ENCODE measurements at regions not wholly inside any gene's neighbourhood (a gene's known extent, or its start where the extent isn't known, plus 50 kb on each side); places are given as distances from the start of the nearest gene placed in this dataset.
"Not testable (repeated sequence)": the region's sequence is repeated elsewhere in the genome, so short reads cannot be mapped to it uniquely, and the experiment has no call there.

GRCh38 chr3:181925841-181926240 is 214.1 kb downstream of the SOX2 start:
- DNase-seq: not testable (repeated sequence)

- no peak for DNase-seq
These were observed 217.8 kb downstream of the SOX2 start for GRCh38 chr3:181929501-181929900.

- DNase-seq: no peak
These were observed 218.4 kb downstream of the SOX2 start for GRCh38 chr3:181930105-181930504.

- no peak for DNase-seq
These were observed 220.3 kb downstream of the SOX2 start for GRCh38 chr3:181932039-181932438.

GRCh38 chr3:181933052-181933618 is 221.4 kb downstream of the SOX2 start:
- no peak for DNase-seq

GRCh38 chr3:181935915-181936314 is 224.2 kb downstream of the SOX2 start:
- DNase-seq: no peak

GRCh38 chr3:181936774-181937173 is 225.0 kb downstream of the SOX2 start:
- DNase-seq: no peak

GRCh38 chr3:181938580-181938979 is 226.9 kb downstream of the SOX2 start:
- not testable (repeated sequence) for DNase-seq

- DNase-seq: no peak
These were observed 229.0 kb downstream of the SOX2 start for GRCh38 chr3:181940703-181941102.

GRCh38 chr3:181941250-181941649 is 229.5 kb downstream of the SOX2 start:
- DNase-seq: no peak

- DNase-seq: no peak
These were observed 231.6 kb downstream of the SOX2 start for GRCh38 chr3:181943285-181943684.

- no peak for DNase-seq
These were observed 235.9 kb downstream of the SOX2 start for GRCh38 chr3:181947606-181948005.

GRCh38 chr3:181948286-181948685 is 236.6 kb downstream of the SOX2 start:
- DNase-seq: no peak

GRCh38 chr3:181952221-181952620 is 240.5 kb downstream of the SOX2 start:
- DNase-seq: no peak

- DNase-seq: no peak
These were observed 241.2 kb downstream of the SOX2 start for GRCh38 chr3:181952929-181953328.

GRCh38 chr3:181955566-181955965 is 243.8 kb downstream of the SOX2 start:
- no peak for DNase-seq

GRCh38 chr3:181956122-181956521 is 244.4 kb downstream of the SOX2 start:
- no peak for DNase-seq

GRCh38 chr3:181966393-181966792 is 254.7 kb downstream of the SOX2 start:
- DNase-seq: no peak

- no peak for DNase-seq
These were observed 258.2 kb downstream of the SOX2 start for GRCh38 chr3:181969925-181970324.

- DNase-seq: no peak
These were observed 259.7 kb downstream of the SOX2 start for GRCh38 chr3:181971424-181971823.

GRCh38 chr3:181974198-181974597 is 262.5 kb downstream of the SOX2 start:
- no peak for DNase-seq

GRCh38 chr3:181976526-181976925 is 264.8 kb downstream of the SOX2 start:
- no peak for DNase-seq

GRCh38 chr3:181985386-181985785 is 273.7 kb downstream of the SOX2 start:
- DNase-seq: no peak

GRCh38 chr3:181987736-181988135 is 276.0 kb downstream of the SOX2 start:
- no peak for DNase-seq

GRCh38 chr3:181998828-181999227 is 287.1 kb downstream of the SOX2 start:
- no peak for DNase-seq

GRCh38 chr3:181999314-181999713 is 287.6 kb downstream of the SOX2 start:
- no peak for DNase-seq
